Fibroblast of pulmonary artery (primary cell): ENCODE measurements at regions not wholly inside any gene's neighbourhood (a gene's known extent, or its start where the extent isn't known, plus 50 kb on each side); places are given as distances from the start of the nearest gene placed in this dataset.
"Not testable (repeated sequence)": the region's sequence is repeated elsewhere in the genome, so short reads cannot be mapped to it uniquely, and the experiment has no call there.

ENCODE experiments used
- DNase-seq: peaks from one replicate; pipeline ENCODE4 v3.0.0-alpha.2; 2010; ENCODE audit warnings: low read depth
- H3K4me3 ChIP-seq: replicated peaks from 2 replicates; pipeline ENCODE4 v1.5.1; 2011; ENCODE audit warnings: low read depth, mild to moderate bottlenecking, control low read depth, low read length, moderate library complexity
- CTCF ChIP-seq: IDR thresholded peaks from 2 replicates; pipeline ENCODE4 v1.5.1; 2011; ENCODE audit warnings: mild to moderate bottlenecking, control low read depth, low read length, inconsistent platforms; ENCODE audit errors: missing control alignments

DNA sequence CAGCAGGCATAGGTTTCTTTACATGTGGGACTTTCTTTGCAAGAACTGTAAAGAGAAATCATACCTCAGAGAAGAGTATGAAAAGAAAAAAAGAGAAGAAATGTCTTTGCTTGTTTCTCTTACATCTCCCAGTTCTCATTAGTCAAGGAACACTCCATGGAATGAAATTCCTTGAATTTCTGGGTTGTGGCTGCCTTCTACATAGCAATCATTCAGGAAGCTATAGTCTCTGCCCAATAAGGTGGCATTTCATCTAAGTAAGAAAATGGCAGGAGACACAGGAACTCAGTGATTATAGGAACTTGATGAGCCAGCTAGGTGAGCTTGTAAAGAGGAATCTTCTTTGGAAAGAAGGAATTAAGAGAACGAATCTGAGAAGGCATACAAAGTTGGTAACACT lies 197.0 kb upstream of the FKBP1C start:
- H3K4me3 ChIP-seq: no peak overlapping the region
- DNase-seq: no peak
- TF ChIP-seq CTCF: no peak

DNA sequence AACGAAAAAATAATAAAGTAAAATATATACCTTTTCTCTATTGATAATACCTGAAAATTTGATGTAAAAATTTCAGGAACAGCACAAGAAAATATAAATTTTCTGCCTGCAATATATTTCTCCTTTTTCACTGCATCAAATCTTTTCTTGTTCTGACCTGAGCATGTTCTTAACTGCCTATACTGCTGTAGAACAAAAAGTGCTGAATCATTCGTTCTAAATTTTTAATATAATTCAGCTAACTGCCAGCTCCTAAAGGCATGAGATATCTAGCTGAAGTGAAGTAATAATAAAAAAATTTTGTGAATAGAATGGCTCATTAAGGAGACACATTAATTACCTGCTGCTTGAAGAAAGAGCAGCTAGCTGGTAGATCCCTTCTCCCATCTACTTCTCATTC lies 188.6 kb upstream of the FKBP1C start:
- H3K4me3 ChIP-seq: no peak overlapping the region
- DNase-seq: no peak
- no peak for TF ChIP-seq CTCF

GRCh38 chr6:63023726-63024125 lies 187.5 kb upstream of the FKBP1C start:
- no peak for DNase-seq
- no peak overlapping the region for H3K4me3 ChIP-seq
- TF ChIP-seq CTCF: no peak

DNA sequence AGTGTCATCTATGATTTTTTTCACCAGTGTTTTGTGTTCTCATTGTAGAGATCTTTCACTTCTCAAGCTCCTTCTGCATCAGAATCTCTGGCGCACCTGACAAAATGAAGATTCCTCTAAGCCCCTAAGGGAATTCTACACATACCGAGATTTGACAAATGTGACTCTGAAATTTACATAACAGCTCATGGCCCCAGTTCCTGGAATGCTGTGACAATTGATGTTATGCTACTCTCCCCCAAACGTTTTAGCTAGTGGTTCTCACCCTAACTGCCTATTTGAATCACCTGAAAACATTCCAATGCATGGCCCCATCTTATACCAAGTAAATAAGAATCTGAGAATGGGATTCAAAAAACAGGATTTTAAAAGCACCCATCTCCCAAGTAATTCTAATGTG lies 162.1 kb upstream of the FKBP1C start:
- no peak overlapping the region for H3K4me3 ChIP-seq
- TF ChIP-seq CTCF: no peak
- no peak for DNase-seq

GRCh38 chr6:63053206-63053605 lies 158.1 kb upstream of the FKBP1C start:
- not testable (repeated sequence) for H3K4me3 ChIP-seq, DNase-seq

DNA sequence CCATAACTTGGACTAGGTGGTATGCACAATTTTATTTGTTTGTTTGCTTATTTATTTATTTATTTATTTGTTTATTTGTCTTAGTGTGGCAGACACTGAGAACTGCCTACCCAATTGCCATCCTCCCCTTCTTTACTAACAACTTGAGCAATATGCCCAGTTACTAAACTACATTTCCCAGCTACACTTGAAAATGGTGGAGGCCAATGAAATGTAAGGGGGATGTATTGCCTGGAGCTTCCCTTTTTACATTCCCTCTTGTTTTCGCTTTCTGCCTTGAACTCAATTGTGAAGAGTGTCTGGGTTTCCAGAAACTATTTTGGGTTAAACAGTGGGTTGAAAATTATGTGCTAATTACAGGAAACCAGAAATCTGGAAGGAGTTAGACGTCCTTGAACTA lies 152.7 kb upstream of the FKBP1C start:
- no peak for TF ChIP-seq CTCF
- H3K4me3 ChIP-seq: no peak overlapping the region
- DNase-seq: no peak

- no peak for TF ChIP-seq CTCF
- DNase-seq: no peak
- H3K4me3 ChIP-seq: no peak overlapping the region
These were observed 147.5 kb upstream of the FKBP1C start for GRCh38 chr6:63063631-63064271.
